B cell (primary cell): ENCODE measurements at regions not wholly inside any gene's neighbourhood (a gene's known extent, or its start where the extent isn't known, plus 50 kb on each side); places are given as distances from the start of the nearest gene placed in this dataset.

Experiments
- CTCF ChIP-seq: fragments of 200-600 bp; IDR thresholded peaks from one replicate; pipeline ENCODE4 v1.8.0; 2022; ENCODE audit warnings: antibody characterized with exemption, mild to moderate bottlenecking
- EZH2 ChIP-seq: IDR thresholded peaks from 2 replicates; pipeline ENCODE4 v1.6.1; 2012; ENCODE audit warnings: borderline replicate concordance, low read depth, mild to moderate bottlenecking, moderate library complexity, low read length; ENCODE audit not compliant: insufficient read depth, poor library complexity, severe bottlenecking

GRCh38 chr11:116693593-116694348 lies 79.0 kb downstream of the BUD13 start:
- TF ChIP-seq CTCF: no peak
- no peak for TF ChIP-seq EZH2
